KMS-11 (cell line): ENCODE measurements at regions not wholly inside any gene's neighbourhood (a gene's known extent, or its start where the extent isn't known, plus 50 kb on each side); places are given as distances from the start of the nearest gene placed in this dataset.

Source experiments
- H2AFZ ChIP-seq: fragments of 200-600 bp; sonication (generic); 2 replicates; pipeline ENCODE4 v1.6.1; 2016; ENCODE audit warnings: antibody characterized with exemption, mixed run types, low read depth
- H3K27ac ChIP-seq: fragments of 200-600 bp; sonication (generic); 2 replicates; pipeline ENCODE4 v1.6.1; 2016; ENCODE audit warnings: mild to moderate bottlenecking, mixed run types
- H3K27me3 ChIP-seq: fragments of 200-600 bp; sonication (generic); 2 replicates; pipeline ENCODE4 v1.6.1; 2017; ENCODE audit warnings: mild to moderate bottlenecking, low read depth, mixed run types, moderate library complexity; ENCODE audit not compliant: insufficient read depth
- H3K36me3 ChIP-seq: fragments of 200-600 bp; sonication (generic); 2 replicates; pipeline ENCODE4 v1.6.1; 2017; ENCODE audit warnings: mild to moderate bottlenecking, mixed run types; ENCODE audit not compliant: insufficient read depth
- H3K4me1 ChIP-seq: fragments of 200-600 bp; sonication (generic); 2 replicates; pipeline ENCODE4 v1.6.1; 2016; ENCODE audit warnings: mild to moderate bottlenecking, low read depth, mixed run types; ENCODE audit not compliant: poor library complexity, severe bottlenecking
- H3K4me2 ChIP-seq: fragments of 200-600 bp; sonication (generic); 2 replicates; pipeline ENCODE4 v1.7.0; 2016; ENCODE audit warnings: mild to moderate bottlenecking, mixed run types
- H3K4me3 ChIP-seq: fragments of 200-600 bp; sonication (generic); IDR thresholded peaks from 2 replicates; pipeline ENCODE4 v1.6.1; 2017; ENCODE audit warnings: low read depth, low read length, mixed read lengths; ENCODE audit not compliant: insufficient read depth
- H3K79me2 ChIP-seq: fragments of 200-600 bp; sonication (generic); 2 replicates; pipeline ENCODE4 v1.6.1; 2016; ENCODE audit warnings: low read depth, mixed run types; ENCODE audit not compliant: insufficient read depth
- H3K9ac ChIP-seq: fragments of 200-600 bp; sonication (generic); 2 replicates; pipeline ENCODE4 v1.6.1; 2016; ENCODE audit warnings: mild to moderate bottlenecking, mixed run types
- H4K20me1 ChIP-seq: fragments of 200-600 bp; sonication (generic); 2 replicates; pipeline ENCODE4 v1.6.1; 2016; ENCODE audit warnings: mild to moderate bottlenecking, mixed run types; ENCODE audit not compliant: insufficient read depth
- TF ChIP-seq, protein P1 (sequence below): fragments of 200-600 bp; sonication (generic); conservative IDR thresholded peaks from 2 replicates; pipeline ENCODE4 v1.6.1; 2017; ENCODE audit warnings: low read depth, mild to moderate bottlenecking, antibody characterized with exemption, low read length, moderate library complexity, mixed read lengths

- no peaks in the 10 kb centered on the region for H3K36me3 ChIP-seq
- H3K9ac ChIP-seq = no peak overlapping the region
- peaks cover 21% of the 10 kb centered on the region for H3K4me1 ChIP-seq
- H2AFZ ChIP-seq = no peak overlapping the region
- H3K27me3 ChIP-seq = no peaks in the 10 kb centered on the region
- H3K4me2 ChIP-seq = no peak overlapping the region
- H3K27ac ChIP-seq = no peak overlapping the region
- H3K79me2 ChIP-seq = no peaks in the 10 kb centered on the region
- H4K20me1 ChIP-seq = no peaks in the 10 kb centered on the region
- TF ChIP-seq, protein P1, sequence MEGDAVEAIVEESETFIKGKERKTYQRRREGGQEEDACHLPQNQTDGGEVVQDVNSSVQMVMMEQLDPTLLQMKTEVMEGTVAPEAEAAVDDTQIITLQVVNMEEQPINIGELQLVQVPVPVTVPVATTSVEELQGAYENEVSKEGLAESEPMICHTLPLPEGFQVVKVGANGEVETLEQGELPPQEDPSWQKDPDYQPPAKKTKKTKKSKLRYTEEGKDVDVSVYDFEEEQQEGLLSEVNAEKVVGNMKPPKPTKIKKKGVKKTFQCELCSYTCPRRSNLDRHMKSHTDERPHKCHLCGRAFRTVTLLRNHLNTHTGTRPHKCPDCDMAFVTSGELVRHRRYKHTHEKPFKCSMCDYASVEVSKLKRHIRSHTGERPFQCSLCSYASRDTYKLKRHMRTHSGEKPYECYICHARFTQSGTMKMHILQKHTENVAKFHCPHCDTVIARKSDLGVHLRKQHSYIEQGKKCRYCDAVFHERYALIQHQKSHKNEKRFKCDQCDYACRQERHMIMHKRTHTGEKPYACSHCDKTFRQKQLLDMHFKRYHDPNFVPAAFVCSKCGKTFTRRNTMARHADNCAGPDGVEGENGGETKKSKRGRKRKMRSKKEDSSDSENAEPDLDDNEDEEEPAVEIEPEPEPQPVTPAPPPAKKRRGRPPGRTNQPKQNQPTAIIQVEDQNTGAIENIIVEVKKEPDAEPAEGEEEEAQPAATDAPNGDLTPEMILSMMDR = no peak
- no peak overlapping the region for H3K4me3 ChIP-seq
Measured at GRCh38 chr4:138910914-138911336, 104.7 kb upstream of the NOCT start.

DNA sequence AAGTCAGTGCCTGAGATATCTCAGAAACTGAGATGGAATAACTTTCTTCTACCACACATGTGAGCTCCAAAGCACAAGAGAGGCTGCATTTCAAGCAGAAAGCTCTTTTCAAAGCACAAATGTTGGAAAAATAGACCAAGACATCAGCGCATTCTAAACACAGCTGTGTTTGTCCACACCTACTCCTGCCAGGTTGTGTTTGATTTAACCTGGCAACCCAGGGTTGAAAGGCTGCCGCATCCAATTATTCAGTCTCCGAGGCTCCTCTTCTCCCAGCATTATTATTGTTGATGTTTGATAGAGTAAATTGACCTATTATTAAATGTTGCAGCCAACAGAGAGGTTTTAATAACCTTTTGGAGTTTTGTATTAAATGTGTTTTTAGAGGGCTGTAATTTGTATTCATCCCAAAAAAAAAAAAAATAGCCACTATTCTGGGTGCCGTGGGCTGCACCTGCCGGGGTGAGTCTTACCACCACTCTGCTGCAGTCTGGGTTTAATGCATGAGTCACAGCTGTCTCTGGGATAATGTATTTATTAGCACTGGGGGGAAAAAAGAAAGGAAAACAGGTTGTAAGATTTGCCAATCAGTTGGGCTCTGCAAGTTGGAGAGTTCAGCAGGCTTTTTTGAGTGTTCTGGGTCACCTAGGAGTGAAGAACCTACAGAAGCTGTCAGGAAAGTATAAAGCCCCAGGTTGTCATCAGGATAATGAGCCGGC is 105.2 kb upstream of the NOCT start:
- no peak overlapping the region for H3K9ac ChIP-seq
- H3K4me2 ChIP-seq = no peak overlapping the region
- H3K27me3 ChIP-seq = no peaks in the 10 kb centered on the region
- peaks cover 21% of the 10 kb centered on the region for H3K4me1 ChIP-seq
- H4K20me1 ChIP-seq = no peaks in the 10 kb centered on the region
- H3K4me3 ChIP-seq = no peak overlapping the region
- no peaks in the 10 kb centered on the region for H3K79me2 ChIP-seq
- TF ChIP-seq, protein P1 = no peak
- no peak overlapping the region for H2AFZ ChIP-seq
- H3K27ac ChIP-seq = no peak overlapping the region
- H3K36me3 ChIP-seq = no peaks in the 10 kb centered on the region

GRCh38 chr4:138909587-138909986 is 106.0 kb upstream of the NOCT start:
- Histone ChIP-seq H3K27ac (no peak overlapping the region), H4K20me1 (no peaks in the 10 kb centered on the region), H3K4me1 (peaks cover 17% of the 10 kb centered on the region), H3K79me2 (no peaks in the 10 kb centered on the region), H3K4me3 (no peak overlapping the region), H3K27me3 (no peaks in the 10 kb centered on the region), H3K9ac (no peak overlapping the region), H3K36me3 (no peaks in the 10 kb centered on the region), H2AFZ (no peak overlapping the region), H3K4me2 (no peak overlapping the region)
- TF ChIP-seq, protein P1 = no peak

- H3K4me2 ChIP-seq = no peak overlapping the region
- H3K4me1 ChIP-seq = peaks cover 17% of the 10 kb centered on the region
- H3K9ac ChIP-seq = no peak overlapping the region
- TF ChIP-seq, protein P1 = no peak
- no peak overlapping the region for H3K27ac ChIP-seq
- H3K79me2 ChIP-seq = no peaks in the 10 kb centered on the region
- no peaks in the 10 kb centered on the region for H3K36me3 ChIP-seq
- H3K27me3 ChIP-seq = no peaks in the 10 kb centered on the region
- no peak overlapping the region for H3K4me3 ChIP-seq
- H4K20me1 ChIP-seq = no peaks in the 10 kb centered on the region
- no peak overlapping the region for H2AFZ ChIP-seq
Measured at GRCh38 chr4:138908134-138908533, 107.4 kb upstream of the NOCT start.
